GM19468 (cell line): ENCODE measurements at regions not wholly inside any gene's neighbourhood (a gene's known extent, or its start where the extent isn't known, plus 50 kb on each side); places are given as distances from the start of the nearest gene placed in this dataset.

ENCODE experiments used
- ATAC-seq: cut with Tn5 transposase; IDR thresholded peaks from one replicate; pipeline ENCODE4 v1.9.1; 2021; ENCODE audit warnings: mild to moderate bottlenecking, moderate library complexity, moderate number of reproducible peaks; ENCODE audit not compliant: unreplicated experiment; ENCODE audit errors: extremely low read depth

GRCh38 chr2:196380098-196380497, 208.7 kb upstream of the STK17B start:
- ATAC-seq, result no peak

GRCh38 chr2:196380575-196380974, 209.2 kb upstream of the STK17B start:
- no peak for ATAC-seq

- no peak for ATAC-seq
Measured at GRCh38 chr2:196381464-196381863, 210.1 kb upstream of the STK17B start.

GRCh38 chr2:196383799-196384198, 212.4 kb upstream of the STK17B start:
- ATAC-seq, result no peak

- ATAC-seq, result no peak
Measured at GRCh38 chr2:196384729-196385128, 213.4 kb upstream of the STK17B start.

GRCh38 chr2:196389670-196390069, 218.3 kb upstream of the STK17B start:
- ATAC-seq, result no peak

- no peak for ATAC-seq
Measured at GRCh38 chr2:196390243-196391148, 219.1 kb upstream of the STK17B start.

- no peak for ATAC-seq
Measured at GRCh38 chr2:196391149-196391479, 219.7 kb upstream of the STK17B start.

GRCh38 chr2:196399096-196399495, 227.7 kb upstream of the STK17B start:
- ATAC-seq, result no peak

- ATAC-seq, result no peak
Measured at GRCh38 chr2:196399722-196400691, 228.6 kb upstream of the STK17B start.

- no peak for ATAC-seq
Measured at GRCh38 chr2:196403471-196403870, 232.1 kb upstream of the STK17B start.

- ATAC-seq, result no peak
Measured at GRCh38 chr2:196404276-196404675, 232.9 kb upstream of the STK17B start.

- ATAC-seq, result no peak
Measured at GRCh38 chr2:196407675-196408264, 231.7 kb upstream of the CCDC150 start.

GRCh38 chr2:196409376-196409775, 230.1 kb upstream of the CCDC150 start:
- no peak for ATAC-seq

GRCh38 chr2:196410008-196410407, 229.5 kb upstream of the CCDC150 start:
- no peak for ATAC-seq

- peak; percentile 77 for ATAC-seq
Measured at GRCh38 chr2:196413821-196414274, 225.7 kb upstream of the CCDC150 start.

GRCh38 chr2:196415384-196415783, 224.1 kb upstream of the CCDC150 start:
- no peak for ATAC-seq

- ATAC-seq, result no peak
Measured at GRCh38 chr2:196420143-196420542, 219.4 kb upstream of the CCDC150 start.

- no peak for ATAC-seq
Measured at GRCh38 chr2:196421880-196422279, 217.6 kb upstream of the CCDC150 start.

GRCh38 chr2:196422361-196422760, 217.2 kb upstream of the CCDC150 start:
- ATAC-seq, result no peak

- ATAC-seq, result no peak
Measured at GRCh38 chr2:196426122-196426521, 213.4 kb upstream of the CCDC150 start.
